SW480 (cell line): ENCODE measurements at regions not wholly inside any gene's neighbourhood (a gene's known extent, or its start where the extent isn't known, plus 50 kb on each side); places are given as distances from the start of the nearest gene placed in this dataset.

Source experiments
- DNase-seq: peaks from one replicate; pipeline ENCODE4 v3.0.0-alpha.2; 2016; ENCODE audit warnings: low spot score

DNA sequence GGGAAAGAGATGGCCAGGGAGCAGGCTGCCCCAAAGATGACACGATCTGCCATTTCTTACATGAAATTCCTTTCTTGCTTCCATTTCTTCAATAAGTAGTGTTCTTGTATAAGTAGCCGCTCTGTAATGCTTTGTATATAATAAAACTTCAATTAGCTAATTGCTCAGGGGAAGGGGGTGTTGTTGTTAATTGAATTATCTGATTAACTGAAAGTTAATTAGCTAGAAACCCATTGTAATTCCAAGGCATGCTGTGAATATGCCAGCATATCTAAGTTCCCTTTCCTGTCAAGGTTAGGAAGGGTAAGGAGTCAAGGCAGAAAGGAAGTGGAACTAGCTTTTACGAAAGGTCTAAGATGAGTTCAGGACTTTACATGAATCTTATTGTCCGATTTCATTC, 765.9 kb downstream of the TYW1 start:
- no peak for DNase-seq

DNA sequence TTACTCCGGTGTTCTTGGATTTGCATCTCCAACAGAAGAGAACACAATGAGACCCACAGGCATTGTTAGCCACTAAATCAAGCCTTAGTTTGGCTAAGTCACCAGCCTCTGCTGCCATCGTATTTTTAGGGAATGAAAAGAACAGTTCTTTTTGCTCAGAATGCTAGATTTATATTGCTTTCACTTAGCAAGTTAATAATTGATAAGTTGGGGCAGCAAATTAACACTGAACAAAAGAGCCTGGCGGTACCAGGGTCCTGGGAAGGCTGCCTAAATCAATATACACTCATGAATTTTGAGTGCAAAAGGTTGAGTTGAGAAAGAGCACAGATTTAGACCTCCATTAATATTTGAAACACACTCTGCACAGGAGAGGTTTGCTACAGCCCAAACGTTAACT, 767.7 kb downstream of the TYW1 start:
- no peak for DNase-seq

DNA sequence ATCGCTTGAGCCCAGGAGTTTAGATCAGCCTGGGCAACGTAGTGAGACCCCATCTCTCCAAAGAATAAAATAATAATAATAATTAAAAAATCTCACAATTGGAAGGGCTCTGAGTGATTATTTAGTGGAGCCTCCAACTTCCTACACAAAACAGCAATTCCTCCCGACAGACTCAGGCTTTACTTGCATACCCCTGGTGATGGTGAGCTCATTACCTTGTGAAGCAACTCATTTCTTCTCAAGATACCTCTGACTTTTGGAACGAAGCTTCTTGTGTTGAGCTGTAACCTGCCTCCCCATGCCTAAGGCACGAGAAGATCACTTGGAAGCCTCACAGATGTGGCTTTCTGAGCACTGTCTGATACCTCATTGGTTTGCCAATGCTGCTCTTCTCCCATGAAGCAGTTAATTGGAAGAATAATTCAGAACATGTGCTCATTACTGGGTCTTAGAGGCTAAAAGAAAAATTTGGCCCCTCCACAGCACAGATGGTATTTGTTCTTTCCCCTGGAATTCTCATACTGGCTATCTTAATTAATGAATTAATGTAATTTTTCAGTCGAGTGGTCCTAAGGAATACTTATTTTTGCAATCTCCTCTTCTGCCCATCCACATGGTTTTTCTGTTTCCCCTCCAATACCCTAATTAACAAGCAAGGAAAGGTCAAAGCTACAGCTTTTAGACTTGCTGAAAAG, 769.0 kb downstream of the TYW1 start:
- no peak for DNase-seq

DNA sequence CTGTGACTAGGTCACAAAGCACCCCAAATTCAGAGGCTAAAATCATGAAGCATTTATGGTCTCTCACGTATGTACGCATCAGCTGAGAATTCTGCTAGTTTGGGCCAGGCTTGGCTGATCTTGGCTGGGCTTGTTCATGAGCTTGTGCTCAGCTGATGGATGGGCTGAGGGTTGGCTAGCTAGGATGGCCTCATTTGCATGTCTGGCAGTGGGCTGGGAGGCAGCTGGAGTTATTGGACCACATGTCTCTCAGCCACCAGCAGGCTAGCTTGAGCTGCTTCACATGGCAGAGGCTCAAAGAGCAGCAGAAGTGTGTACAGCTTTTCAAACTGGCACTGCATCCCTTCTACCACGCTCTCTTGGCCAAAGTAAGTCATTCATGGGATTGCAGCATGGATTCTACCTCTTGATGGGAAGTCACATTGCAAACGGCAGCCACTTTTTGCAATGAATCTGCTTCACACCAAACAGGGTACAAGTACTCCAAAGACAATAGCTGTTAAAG, 770.3 kb downstream of the TYW1 start:
- DNase-seq = no peak

DNA sequence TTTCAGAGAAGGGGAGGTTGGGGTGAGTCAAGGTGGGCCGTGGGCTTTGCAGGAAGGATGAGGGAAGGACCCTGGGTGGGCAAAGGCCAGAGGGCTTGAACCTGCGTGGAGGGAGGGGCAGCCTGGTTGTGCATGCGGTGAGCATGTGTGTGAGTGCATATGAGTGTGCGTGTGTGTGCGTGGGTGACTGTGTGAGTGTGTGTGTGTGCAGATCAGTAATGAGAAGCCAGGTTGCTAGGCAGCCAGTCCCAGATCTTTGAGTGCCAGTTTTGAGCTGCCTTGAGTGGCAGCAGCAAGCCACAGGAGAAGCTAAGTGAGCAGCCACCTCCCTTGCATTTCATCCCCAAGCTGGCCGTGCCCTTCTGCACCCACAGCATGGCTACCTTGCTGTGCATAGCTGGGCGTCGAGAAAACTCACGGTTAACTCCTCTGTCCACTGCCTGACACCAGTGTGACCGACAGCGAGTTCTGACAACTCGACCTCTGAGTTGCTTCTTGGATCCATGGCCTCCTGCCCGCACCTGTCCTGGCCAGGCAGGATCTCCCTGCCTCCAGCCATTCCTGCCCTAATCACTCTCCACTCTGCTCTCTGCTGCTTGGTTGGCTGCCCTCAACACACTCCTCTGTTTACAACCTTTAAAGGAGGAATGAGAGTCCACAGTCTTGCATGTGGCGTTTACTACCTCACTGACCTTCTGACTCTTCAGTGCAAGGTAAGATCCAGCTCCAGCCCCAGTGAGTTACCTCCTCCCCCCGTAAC, 775.4 kb downstream of the TYW1 start:
- DNase-seq = no peak

DNA sequence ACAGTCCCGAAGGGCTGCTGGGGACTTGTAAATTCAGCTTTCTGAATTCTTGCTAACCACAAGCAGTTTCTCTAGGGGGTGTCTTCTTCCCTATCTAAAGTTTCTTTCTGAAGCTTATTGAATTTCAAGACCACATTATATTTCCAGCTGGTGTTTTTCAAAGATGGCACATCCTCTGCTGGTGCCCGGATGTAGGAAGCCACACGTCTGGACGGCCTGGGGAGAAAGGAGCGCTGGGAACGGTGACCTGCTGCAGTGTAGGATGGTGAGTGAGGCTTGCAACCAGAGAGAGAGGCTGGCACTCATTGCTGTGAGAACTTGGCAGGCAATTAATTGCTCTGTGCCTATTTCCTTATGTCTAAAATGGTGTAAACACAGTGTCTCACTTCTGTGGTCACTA, 776.4 kb downstream of the TYW1 start:
- DNase-seq = no peak

DNA sequence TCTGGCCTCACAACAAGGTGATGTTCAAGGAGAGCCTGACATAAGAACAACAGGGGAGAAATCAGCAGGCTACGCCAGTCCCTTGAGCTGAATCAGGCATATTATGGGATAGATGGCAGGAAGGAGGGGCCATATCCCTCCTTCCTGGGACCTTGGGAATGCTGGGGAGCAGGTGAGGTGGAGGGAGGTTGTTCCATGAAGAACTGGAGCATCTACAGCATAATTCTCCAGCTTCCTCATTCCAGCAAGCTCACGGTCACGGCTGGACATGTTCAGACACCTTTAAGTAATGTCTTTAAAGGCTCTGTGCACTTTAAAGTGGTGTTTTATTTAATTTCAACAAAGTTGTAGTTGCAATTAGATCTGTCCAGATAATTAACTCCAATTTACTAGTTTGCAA, 780.5 kb downstream of the TYW1 start:
- no peak for DNase-seq

DNA sequence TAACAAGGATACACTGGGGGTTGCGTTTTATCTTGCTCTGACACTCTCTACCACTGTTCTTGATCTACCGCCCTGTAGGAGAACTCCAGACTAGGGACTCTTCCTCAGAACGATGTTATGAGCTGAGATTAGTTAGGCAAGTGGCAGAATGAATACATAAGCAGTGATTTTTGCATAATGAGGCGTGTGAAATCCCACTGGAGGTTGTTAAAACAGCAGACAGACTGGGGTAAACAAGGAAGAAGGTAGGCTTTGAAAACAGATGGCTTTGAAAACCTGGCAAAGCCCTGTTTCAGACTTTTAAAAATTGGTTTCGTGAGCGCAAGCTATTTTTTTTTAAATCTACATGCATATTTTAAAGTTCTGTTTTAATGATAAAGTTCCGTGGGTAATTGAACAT, 785.2 kb downstream of the TYW1 start:
- DNase-seq = no peak

DNA sequence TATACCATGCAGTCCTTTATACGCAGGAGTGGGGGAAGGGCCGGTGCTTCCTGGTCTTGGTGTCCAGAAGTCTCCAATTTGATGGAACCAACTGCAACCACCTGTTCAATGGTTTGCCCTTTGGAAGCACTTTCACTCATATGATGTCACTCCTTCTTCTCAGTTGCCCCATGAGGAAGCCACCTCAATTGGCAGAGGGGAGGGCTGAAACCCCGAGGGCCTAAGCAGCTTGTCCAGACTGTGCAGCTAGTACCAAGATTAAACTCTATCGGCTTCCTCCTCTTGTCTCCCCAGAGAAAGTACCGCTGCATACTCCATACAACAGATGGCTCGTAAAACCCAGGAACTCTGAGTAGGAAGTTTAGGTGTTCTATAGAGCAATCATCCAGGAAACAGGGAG, 789.4 kb downstream of the TYW1 start:
- DNase-seq = no peak

DNA sequence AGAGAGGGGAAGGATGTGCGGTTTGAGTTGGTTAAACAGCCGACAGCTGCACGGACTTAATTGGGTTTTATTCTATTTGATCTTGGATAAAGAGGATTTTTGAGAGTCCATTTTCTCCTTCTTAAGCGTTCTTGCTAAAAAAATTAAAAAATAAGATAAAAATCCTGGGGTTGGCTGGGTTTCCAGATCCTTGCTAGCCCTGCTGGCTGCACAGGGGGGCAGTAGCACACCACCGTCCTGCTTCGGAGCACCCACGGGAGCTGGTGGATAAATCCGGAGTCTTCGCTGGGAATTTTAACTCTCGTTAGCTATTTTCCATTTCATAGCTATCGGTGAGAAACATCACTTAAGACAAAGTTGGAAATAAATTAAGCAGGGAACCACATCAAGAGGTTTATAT, 792.0 kb downstream of the TYW1 start:
- no peak for DNase-seq

DNA sequence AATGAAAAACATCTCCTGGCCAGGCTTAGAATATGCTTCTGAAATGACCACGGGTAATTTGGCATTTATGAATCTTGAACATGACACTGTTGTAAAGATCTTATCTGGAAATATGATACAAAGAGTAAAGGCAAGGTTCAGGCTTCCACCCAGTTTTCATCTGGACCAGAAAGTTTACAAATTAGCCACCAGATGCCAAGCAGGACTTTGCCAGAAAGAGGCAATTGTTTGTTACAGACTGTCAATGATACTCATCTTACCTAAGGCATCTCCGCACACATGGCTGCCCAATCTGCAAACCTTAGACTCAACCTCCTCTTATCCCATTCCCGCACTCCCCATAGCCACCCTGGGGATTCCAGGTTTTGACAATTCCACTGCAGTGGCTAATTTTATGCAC, 795.3 kb downstream of the TYW1 start:
- DNase-seq = no peak

DNA sequence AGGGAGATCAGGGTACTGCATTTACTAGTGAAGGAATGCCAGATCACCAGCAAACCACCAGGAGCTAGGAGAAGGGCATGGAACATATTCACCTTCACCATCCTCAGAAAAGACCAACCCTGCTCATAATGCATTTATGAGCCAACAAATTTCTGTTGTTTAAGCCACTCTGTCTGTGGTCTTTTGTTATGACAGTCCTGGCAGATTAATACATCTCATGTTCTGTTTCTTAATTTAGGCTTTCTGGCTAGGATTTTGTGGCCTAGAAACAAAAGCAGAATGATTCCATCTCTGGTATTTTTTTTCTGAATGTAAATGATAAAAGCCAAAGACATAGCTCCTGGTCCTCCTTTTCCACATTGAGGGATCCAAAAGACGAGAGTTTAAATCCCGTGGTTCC, 797.9 kb downstream of the TYW1 start:
- DNase-seq = no peak

DNA sequence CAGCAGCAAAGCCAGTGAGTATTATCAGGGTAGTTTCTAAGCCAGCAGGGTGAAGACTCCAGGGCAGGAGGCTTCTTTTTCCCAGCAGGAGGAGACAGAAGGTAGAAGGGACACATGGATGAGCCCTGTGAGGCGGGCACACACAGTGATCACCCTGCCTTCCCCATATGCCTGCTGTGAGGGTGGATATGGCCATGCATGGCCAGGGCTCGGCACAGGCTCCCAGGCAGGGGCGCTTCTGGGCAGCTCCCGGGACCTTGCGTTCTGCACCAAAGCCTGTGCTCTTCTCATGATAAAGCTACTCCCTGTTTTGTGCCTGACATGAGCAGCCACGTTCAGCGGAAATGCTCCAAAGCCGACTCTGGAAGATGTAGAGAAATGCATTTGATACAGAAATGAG, 807.2 kb downstream of the TYW1 start:
- no peak for DNase-seq

DNA sequence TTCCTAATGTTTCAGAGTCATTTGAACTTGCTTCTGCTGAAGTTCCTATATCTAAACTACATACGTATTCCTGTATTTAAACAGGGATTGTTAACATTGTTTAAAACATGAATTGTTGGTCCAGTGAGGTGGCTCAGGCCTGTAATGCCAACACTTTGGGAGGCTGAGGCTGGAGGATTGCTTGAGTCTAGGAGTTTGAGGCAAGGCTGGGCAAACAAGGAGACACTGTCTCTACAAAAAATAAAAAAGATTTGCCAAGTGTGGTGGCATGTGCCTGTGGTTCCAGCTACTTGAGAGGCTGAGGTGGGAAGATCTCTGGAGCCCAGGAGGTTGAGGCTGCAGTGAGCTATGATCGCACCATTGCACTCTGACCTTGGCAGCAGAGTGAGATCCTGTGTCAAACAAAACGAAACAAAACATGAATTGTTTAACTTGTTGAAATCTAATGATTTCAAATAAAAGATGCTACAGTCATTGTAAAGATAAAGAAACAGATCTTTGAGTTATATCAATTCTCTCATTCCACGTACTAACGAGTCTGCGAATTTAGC, 809.4 kb downstream of the TYW1 start:
- no peak for DNase-seq

DNA sequence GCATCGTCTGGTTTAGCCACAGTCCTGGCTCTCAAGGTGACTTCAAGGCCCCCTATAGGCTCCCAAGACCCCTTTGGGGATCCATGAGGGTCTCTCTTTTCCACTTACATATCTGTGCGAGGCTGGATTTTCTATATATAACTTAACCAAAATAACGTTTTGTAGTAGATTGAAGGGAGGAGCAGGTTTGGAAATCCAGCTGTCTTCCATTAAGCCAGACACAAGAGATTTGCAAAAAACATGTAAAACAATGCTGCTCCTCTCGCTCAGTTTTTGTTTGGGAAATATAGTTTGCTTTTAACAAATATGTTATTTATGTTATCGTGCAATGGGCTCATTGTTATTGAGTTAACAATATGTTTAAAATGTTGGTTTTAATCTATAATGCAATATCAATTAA, 811.2 kb downstream of the TYW1 start:
- DNase-seq = no peak

DNA sequence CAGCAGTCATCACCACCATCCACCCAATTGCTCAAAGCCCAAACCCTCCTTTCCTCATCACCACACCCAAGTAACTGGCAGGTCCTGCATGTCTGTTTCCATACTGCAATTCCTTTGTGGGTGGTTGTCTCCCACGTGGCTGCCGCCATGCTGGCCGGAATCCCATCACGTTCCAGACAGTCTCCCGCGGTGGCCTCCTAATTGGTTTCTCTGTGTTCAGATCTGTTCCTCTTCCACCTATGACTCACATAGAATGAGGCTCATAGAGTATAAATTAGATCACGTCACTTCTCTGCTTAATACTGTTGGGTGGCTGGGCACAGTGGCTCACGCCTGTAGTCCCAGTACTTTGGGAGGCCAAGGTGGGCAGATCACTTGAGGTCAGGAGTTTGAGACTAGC, 813.0 kb downstream of the TYW1 start:
- DNase-seq = no peak

DNA sequence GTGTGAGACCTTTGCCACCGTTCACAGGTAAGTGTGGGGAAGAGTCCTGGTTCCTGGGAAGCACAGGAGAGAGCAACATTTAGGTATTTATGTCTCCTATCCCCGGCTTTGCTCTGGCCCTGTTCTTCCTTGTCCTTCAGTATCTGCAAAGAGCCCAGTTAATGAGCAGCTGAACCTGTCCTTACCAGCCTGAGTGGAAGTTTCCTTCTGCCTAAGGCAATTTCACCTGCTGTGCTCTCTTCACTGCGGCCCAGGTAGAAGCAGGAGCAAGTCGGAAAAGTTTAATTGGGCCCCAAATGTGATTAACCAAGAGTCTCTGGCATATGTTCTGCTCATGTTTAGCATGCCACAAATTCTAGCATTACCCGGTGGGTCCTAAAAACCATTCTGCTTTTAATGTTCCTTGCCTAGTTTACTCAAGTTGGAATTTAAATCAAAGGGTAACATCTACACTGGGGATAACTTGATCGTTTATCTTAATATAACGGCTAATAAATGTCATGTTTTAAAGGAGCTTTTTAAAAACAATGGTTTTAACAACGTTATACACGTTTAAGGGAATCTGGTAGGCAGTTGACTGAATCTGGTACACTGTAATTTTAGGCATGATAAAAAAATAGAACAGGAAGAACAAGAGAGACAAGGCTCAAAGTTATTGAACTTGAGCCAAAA, 817.1 kb downstream of the TYW1 start:
- DNase-seq = no peak

DNA sequence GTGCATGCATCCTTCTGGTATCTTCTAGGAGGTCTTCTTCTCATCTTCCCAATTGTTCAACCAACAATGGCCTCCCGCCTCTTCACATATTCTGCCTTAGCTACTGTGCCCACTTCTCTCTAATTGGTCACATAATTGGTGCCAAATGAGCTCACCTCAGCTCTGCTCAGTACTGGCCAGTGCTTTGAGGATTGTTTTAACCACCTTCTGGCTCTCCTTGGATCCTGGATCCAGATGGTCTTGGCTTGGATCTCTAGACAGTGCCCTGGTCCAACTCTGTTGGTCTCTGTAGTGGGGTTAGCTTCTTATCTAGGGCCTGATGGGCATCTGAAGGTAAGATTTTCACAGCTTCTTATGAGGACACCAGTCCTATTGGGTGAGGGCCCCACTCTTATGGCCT, 820.8 kb downstream of the TYW1 start:
- no peak for DNase-seq

DNA sequence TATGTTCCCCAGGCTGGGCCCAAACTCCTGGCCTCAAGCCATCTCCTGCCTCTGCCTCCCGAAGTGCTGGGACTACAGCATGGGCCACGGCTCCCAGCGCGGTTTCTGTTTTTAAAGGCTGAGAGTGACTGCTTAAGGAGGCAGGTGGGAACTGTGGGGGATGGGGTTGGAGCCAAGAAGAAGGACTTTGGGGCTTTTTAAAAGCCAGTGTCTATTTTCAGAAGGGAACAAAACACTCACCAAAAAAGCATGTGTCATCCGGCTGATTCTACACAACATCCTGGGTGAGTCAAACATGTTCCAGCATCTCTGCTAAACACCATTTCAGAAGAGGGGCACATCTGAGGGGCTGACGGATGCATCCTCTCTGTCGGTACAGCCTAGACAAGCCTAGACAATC, 824.5 kb downstream of the TYW1 start:
- DNase-seq = no peak

DNA sequence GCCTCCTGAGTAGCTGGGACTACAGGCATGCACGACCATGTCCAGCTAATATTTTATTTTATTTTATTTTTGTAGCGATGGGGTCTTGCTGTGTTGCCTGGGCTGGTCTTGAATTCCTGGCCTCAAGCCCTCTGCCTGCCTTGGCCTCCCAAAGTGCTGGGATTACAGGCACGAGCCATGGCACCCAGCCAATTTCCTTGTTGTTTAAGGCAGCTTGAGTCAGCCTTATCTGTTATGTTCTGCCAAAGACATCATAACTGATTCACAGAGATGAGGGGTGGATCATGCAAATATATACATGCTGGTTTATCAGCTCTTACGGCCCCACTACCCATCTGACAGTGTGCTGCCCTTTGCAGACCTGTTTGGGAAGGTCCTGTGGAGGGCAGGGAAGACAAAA, 826.7 kb downstream of the TYW1 start:
- DNase-seq = no peak

DNA sequence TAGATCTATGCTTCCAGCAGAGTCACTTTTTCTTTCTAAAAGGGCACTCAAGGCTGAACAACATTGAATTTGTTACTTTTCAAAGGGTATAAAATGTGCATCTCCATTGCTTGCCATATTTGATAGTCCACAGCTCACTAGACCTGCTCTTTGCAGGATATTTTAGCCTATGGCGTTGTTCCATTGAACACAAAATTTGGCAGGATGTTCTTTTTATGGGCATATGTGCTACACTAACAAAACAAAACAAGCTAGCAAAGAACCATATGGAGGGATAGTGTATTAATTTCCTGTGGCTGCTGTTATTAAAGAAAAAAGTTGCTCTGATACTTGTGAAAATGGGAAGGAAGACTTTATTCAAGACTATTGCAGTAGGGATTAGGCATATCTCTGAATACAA, 828.7 kb downstream of the TYW1 start:
- DNase-seq = no peak

DNA sequence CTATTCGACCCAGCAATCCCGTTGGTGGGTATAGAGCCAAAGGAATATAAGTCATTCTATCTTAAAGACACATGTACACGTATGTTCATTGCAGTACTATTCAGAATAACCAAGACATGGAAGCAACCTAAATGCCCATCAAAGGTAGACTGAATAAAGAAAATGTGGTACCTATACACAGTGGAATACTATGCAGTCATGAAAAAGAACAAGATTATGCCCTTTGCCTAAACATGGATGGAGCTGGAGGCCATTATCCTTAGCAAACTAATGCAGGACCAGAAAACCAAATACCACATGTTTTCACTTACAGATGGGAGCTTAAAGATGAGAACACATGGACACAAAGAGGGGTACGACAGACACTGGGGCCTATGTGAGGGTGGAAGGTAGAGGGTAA, 845.3 kb downstream of the TYW1 start:
- DNase-seq = no peak

DNA sequence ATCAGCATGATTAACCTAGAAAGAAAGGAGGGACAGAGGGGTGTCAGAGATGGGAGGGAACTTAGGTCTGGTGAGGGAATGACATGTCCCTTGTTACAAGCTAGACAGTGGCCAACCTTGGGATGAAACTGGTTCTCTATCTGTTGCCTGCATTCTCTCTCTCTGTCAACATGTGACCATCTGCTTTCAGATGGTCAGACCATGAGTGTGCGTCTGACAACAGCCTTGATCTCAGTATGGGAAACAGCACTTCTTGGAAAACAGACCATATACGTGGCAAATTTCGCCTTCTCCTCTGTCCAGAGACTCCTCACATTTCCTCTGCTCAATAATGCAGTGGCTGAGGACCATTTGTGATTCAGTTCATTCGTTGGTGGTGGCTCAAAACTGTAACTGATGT, 845.9 kb downstream of the TYW1 start:
- DNase-seq = no peak
